Vagina (tissue), 2 donors: ENCODE measurements at regions not wholly inside any gene's neighbourhood (a gene's known extent, or its start where the extent isn't known, plus 50 kb on each side); places are given as distances from the start of the nearest gene placed in this dataset.
"Not testable (repeated sequence)": the region's sequence is repeated elsewhere in the genome, so short reads cannot be mapped to it uniquely, and the experiment has no call there.

Experiments used
- DNase-seq, 2 donors: peaks; one replicate each; pipeline ENCODE4 v3.0.0-alpha.2; 2017; ENCODE audit errors: extremely low spot score in 2 of 2
- H3K27ac ChIP-seq: fragments of 200-600 bp; sonication (generic); one replicate; pipeline ENCODE4 v1.5.1; 2019
- H3K27me3 ChIP-seq: fragments of 200-600 bp; sonication (generic); one replicate; pipeline ENCODE4 v1.5.1; 2019
- H3K36me3 ChIP-seq, 2 donors: fragments of 200-600 bp; sonication (generic); one replicate each; pipeline ENCODE4 v1.5.1; 2017 to 2019
- H3K4me1 ChIP-seq: fragments of 200-600 bp; sonication (generic); one replicate; pipeline ENCODE4 v1.5.1; 2019
- H3K4me3 ChIP-seq, 2 donors: fragments of 200-600 bp; sonication (generic); 1 replicate in 1 of 2; 2 replicates in 1 of 2; pipeline ENCODE4 v1.5.1; 2016 to 2019
- H3K9me3 ChIP-seq: fragments of 200-600 bp; sonication (generic); one replicate; pipeline ENCODE4 v1.5.1; 2019
- POLR2A ChIP-seq, 2 donors: fragments of 450-650 bp; IDR thresholded peaks; one replicate each; pipeline ENCODE4 v1.6.1; 2017; ENCODE audit warnings: antibody characterized with exemption in 2 of 2, mild to moderate bottlenecking in 2 of 2, moderate library complexity in 2 of 2
- POLR2AphosphoS5 ChIP-seq, 2 donors: sonication (generic); formaldehyde crosslinking; IDR thresholded peaks; one replicate each; pipeline ENCODE4 v1.9.0; 2017; ENCODE audit warnings: antibody characterized with exemption in 2 of 2, mild to moderate bottlenecking in 2 of 2, low read depth in 1 of 2; ENCODE audit not compliant: insufficient read depth in 1 of 2
- intact Hi-C: fragments of 100-400 bp; cut with DNase I; formaldehyde crosslinking; loops from one replicate; pipeline ENCODE4 v1.15.1; 2023
- TF ChIP-seq, protein P1 (sequence below), 3 experiments: fragments of 450-650 bp in 2 of 3; fragments of 200-600 bp in 1 of 3; sonication (generic) in 1 of 3; IDR thresholded peaks; one replicate each; pipeline ENCODE4 v1.5.1; 2017 to 2019; ENCODE audit warnings: antibody characterized with exemption in 3 of 3, mild to moderate bottlenecking in 2 of 3, moderate library complexity in 2 of 3

DNA sequence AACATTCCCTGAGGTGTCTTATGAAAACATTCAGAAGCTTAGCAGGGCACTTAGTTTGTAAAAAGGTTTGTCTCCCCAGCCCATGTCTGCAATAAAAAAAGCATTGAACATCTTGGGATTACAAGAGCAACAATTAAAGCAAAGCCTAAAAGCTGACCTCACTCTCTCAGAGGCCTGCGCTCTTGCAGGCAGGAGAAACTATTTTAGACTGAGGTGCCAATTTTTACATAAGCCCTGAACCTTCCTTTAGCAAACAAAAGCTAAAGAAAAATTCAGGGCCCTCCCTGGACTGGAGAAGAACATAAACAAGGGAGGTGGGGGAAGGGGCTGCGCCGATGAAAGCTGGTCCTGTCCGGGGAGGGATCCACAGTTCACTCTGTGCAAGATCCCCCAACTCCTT, 312.7 kb upstream of the RNF32 start:
- Histone ChIP-seq H3K36me3 (no peaks in the 10 kb centered on the region), H3K27me3 (no peaks in the 10 kb centered on the region), H3K4me1 (no peaks in the 10 kb centered on the region), H3K27ac (no peak overlapping the region), H3K4me3 (no peak overlapping the region), H3K9me3 (no peaks in the 10 kb centered on the region)
- no peak for TF ChIP-seq POLR2AphosphoS5 (IDR thresholded peaks at IDR 0.05; ENCODE audit: insufficient read depth in 1 of 2, low read depth in 1 of 2)
- TF ChIP-seq, protein P1, sequence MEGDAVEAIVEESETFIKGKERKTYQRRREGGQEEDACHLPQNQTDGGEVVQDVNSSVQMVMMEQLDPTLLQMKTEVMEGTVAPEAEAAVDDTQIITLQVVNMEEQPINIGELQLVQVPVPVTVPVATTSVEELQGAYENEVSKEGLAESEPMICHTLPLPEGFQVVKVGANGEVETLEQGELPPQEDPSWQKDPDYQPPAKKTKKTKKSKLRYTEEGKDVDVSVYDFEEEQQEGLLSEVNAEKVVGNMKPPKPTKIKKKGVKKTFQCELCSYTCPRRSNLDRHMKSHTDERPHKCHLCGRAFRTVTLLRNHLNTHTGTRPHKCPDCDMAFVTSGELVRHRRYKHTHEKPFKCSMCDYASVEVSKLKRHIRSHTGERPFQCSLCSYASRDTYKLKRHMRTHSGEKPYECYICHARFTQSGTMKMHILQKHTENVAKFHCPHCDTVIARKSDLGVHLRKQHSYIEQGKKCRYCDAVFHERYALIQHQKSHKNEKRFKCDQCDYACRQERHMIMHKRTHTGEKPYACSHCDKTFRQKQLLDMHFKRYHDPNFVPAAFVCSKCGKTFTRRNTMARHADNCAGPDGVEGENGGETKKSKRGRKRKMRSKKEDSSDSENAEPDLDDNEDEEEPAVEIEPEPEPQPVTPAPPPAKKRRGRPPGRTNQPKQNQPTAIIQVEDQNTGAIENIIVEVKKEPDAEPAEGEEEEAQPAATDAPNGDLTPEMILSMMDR (IDR thresholded peaks at IDR 0.05): no peak
- TF ChIP-seq POLR2A (IDR thresholded peaks at IDR 0.05): no peak
- intact Hi-C loops: no loop called here
- no peak for DNase-seq

DNA sequence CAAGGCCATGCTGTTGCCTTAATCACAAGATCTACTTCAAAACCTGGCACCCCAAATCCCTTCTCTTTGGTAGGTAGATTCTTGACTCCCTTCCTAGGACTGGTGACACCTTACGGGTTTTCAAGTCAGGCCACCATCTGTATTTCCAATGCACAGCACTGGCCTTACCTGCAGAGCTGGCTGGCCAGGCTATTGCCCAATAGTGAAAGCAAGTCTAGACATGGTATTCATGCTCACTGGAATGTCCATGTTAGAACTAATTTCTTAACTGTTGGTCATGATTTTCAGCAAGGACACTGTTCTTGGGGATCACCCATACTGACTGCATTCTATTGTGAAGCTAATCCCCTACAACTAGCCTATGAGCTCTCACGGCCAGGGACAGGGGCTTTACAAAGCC, 313.1 kb upstream of the RNF32 start:
- Histone ChIP-seq H3K36me3 (no peaks in the 10 kb centered on the region), H3K9me3 (no peaks in the 10 kb centered on the region), H3K4me3 (no peak overlapping the region), H3K27me3 (no peaks in the 10 kb centered on the region), H3K4me1 (no peaks in the 10 kb centered on the region), H3K27ac (no peak overlapping the region)
- TF ChIP-seq POLR2A (IDR thresholded peaks at IDR 0.05) (no peak), POLR2AphosphoS5 (IDR thresholded peaks at IDR 0.05; ENCODE audit: insufficient read depth in 1 of 2, low read depth in 1 of 2) (peak in 1 of 2 donors; percentile 53)
- intact Hi-C loops: no loop called here
- DNase-seq: no peak

DNA sequence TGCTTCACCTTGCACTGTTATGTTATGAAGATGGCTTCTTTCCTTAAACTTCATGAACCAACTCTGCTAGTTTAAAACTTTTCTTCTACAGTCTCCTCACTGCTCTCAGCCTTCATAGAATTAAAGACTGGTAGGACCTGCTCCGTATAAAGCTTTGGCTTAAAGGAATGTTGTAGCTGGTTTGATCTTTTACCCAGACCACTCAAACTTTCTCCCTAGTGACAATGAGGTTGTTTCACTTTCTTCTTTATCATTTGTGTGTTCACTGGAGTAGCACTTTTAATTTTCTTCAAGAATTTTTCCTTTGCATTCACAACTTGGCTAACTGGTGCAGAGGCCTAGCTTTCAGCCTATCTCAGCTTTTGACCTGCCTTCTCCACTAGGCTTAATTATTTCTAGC, 316.4 kb upstream of the RNF32 start:
- no peaks in the 10 kb centered on the region for H3K27me3 ChIP-seq
- H3K36me3 ChIP-seq: no peaks in the 10 kb centered on the region
- no peak for DNase-seq
- H3K9me3 ChIP-seq: no peaks in the 10 kb centered on the region
- TF ChIP-seq POLR2A (IDR thresholded peaks at IDR 0.05) (no peak), POLR2AphosphoS5 (IDR thresholded peaks at IDR 0.05; ENCODE audit: insufficient read depth in 1 of 2, low read depth in 1 of 2) (no peak)
- TF ChIP-seq, protein P1 (IDR thresholded peaks at IDR 0.05): no peak
- intact Hi-C loops: no loop called here
- H3K27ac ChIP-seq: no peak overlapping the region
- H3K4me3 ChIP-seq: no peak overlapping the region
- no peaks in the 10 kb centered on the region for H3K4me1 ChIP-seq

DNA sequence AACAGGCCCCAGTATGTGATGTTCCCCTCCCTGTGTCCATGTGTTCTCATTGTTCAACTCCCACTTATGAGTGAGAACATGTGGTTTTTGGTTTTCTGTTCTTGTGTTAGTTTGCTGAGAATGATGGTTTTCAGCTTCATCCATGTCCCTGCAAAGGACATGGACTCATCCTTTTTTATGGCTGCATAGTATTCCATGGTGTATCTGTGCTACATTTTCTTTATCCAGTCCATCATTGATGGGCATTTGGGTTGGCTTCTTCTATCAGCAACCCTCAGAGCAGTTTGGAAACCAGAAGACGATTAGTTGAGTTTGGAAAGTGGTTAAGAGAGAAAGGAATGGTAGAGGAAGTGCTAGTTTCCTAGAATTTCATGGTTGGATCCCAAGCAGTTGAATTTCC, 319.1 kb upstream of the RNF32 start:
- H3K9me3 ChIP-seq, intact Hi-C loops, H3K4me1 ChIP-seq, H3K27ac ChIP-seq, H3K4me3 ChIP-seq, H3K36me3 ChIP-seq, H3K27me3 ChIP-seq, DNase-seq: not testable (repeated sequence)

DNA sequence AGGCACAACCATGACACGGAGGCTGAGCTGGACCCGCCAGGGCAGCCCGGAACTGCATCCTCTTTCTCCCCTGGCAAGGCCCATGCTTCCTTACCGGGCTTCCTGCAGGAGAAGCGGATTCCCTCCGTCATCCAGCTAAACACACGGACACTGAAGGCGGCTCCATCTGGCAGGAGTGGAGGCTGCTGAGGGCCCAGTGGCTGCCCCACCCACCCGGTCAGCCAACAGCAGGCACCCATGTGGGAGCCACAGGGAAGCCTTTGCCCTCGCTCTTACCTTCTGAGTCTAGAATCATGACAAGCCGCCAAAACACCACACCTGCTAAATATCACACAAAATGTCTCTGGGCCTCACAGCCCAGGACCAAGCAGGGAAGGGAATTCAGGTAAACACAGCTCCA, 321.6 kb upstream of the RNF32 start:
- TF ChIP-seq, protein P1 (IDR thresholded peaks at IDR 0.05): no peak
- TF ChIP-seq POLR2A (IDR thresholded peaks at IDR 0.05) (no peak), POLR2AphosphoS5 (IDR thresholded peaks at IDR 0.05; ENCODE audit: insufficient read depth in 1 of 2, low read depth in 1 of 2) (no peak)
- no peaks in the 10 kb centered on the region for H3K4me1 ChIP-seq
- no peak overlapping the region for H3K27ac ChIP-seq
- H3K9me3 ChIP-seq: no peaks in the 10 kb centered on the region
- intact Hi-C loops: no loop called here
- no peaks in the 10 kb centered on the region for H3K27me3 ChIP-seq
- no peak for DNase-seq
- no peak overlapping the region for H3K4me3 ChIP-seq
- no peaks in the 10 kb centered on the region for H3K36me3 ChIP-seq

DNA sequence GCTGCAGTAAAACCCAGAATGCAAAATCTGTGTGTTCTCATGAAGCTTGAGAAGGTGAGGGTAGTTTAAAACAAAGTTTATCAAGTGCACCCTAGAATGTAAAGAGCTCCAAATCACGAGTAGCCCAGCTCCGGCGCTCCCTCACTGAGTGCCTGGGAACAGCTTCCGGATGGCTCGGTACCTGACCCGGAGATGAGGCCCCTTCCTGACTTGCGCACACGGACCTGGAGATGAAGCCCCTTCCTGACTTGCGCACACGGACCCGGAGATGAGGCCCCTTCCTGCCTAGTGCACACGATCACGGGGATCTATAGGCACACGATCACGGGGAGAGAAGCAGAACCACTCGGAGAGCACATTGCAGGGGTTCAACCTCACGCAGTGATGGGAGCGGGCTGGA, 322.1 kb upstream of the RNF32 start:
- DNase-seq: no peak

More for the DNA sequence above, 322.1 kb upstream of the RNF32 start:
- TF ChIP-seq, protein P1 (IDR thresholded peaks at IDR 0.05): no peak
- TF ChIP-seq POLR2AphosphoS5 (IDR thresholded peaks at IDR 0.05; ENCODE audit: insufficient read depth in 1 of 2, low read depth in 1 of 2) (no peak), POLR2A (IDR thresholded peaks at IDR 0.05) (no peak)
- Histone ChIP-seq H3K9me3 (no peaks in the 10 kb centered on the region), H3K4me1 (no peaks in the 10 kb centered on the region), H3K27ac (no peak overlapping the region), H3K36me3 (no peaks in the 10 kb centered on the region), H3K4me3 (no peak overlapping the region), H3K27me3 (no peaks in the 10 kb centered on the region)
- intact Hi-C loops: no loop called here
